OCI-LY7 (cell line): ENCODE measurements at regions not wholly inside any gene's neighbourhood (a gene's known extent, or its start where the extent isn't known, plus 50 kb on each side); places are given as distances from the start of the nearest gene placed in this dataset.

Experiments used
- BruUV-seq: library from RNA; stranded (reverse); fragments of 400-500 nt; replicated peaks from 2 replicates; lab custom pipeline; 2021; lab: Mats Ljungman, UMichigan
- CTCF ChIA-PET: fragments of 300-600 bp; sonication (Branson Sonifier 250); formaldehyde crosslinking; loops from one replicate; lab custom pipeline; 2022; ENCODE audit warnings: antibody characterized with exemption; ENCODE audit not compliant: unreplicated experiment; lab: Charles Lee
- POLR2A ChIA-PET: fragments of 300-600 bp; sonication (Branson Sonifier 250); formaldehyde crosslinking; loops from one replicate; lab custom pipeline; 2022; ENCODE audit warnings: antibody characterized with exemption; lab: Charles Lee
- DNase-seq: peaks from one replicate; pipeline ENCODE4 v3.0.0-alpha.2; 2015; ENCODE audit warnings: low spot score
- H2AFZ ChIP-seq: fragments of 200-600 bp; sonication (generic), shearing (Covaris generic); 2 replicates; pipeline ENCODE4 v1.6.1; 2014; ENCODE audit warnings: mild to moderate bottlenecking, antibody characterized with exemption, low read length, moderate library complexity
- H3K27ac ChIP-seq: fragments of 200-600 bp; sonication (generic); 2 replicates; pipeline ENCODE4 v1.5.1; 2014; ENCODE audit warnings: mixed run types, low read depth, mild to moderate bottlenecking, moderate library complexity, low read length, inconsistent platforms; ENCODE audit not compliant: poor library complexity, severe bottlenecking
- H3K36me3 ChIP-seq: fragments of 200-600 bp; sonication (generic); 2 replicates; pipeline ENCODE4 v1.6.1; 2014; ENCODE audit warnings: mild to moderate bottlenecking, antibody characterized with exemption, low read length, moderate library complexity, mixed read lengths; ENCODE audit not compliant: insufficient read depth
- H3K4me1 ChIP-seq: fragments of 200-600 bp; sonication (generic); 2 replicates; pipeline ENCODE4 v1.5.1; 2014; ENCODE audit warnings: mild to moderate bottlenecking, low read length; ENCODE audit not compliant: insufficient read depth, poor library complexity, severe bottlenecking
- H3K4me2 ChIP-seq: fragments of 200-600 bp; sonication (generic); 2 replicates; pipeline ENCODE4 v1.6.1; 2014; ENCODE audit warnings: mild to moderate bottlenecking, low read length
- H3K4me3 ChIP-seq: fragments of 200-600 bp; sonication (generic); 2 replicates; pipeline ENCODE4 v1.5.1; 2014; ENCODE audit warnings: mild to moderate bottlenecking, low read depth, low read length; ENCODE audit not compliant: poor library complexity, severe bottlenecking
- H3K79me2 ChIP-seq: fragments of 200-600 bp; sonication (generic); 2 replicates; pipeline ENCODE4 v1.6.1; 2016; ENCODE audit warnings: low read depth, mild to moderate bottlenecking, low read length, moderate library complexity, mixed read lengths; ENCODE audit not compliant: insufficient read depth
- H3K9me2 ChIP-seq: fragments of 200-600 bp; sonication (generic); 2 replicates; pipeline ENCODE4 v1.6.1; 2016; ENCODE audit warnings: mild to moderate bottlenecking, low read length, mixed read lengths; ENCODE audit not compliant: insufficient read depth
- H3K9me3 ChIP-seq: fragments of 200-600 bp; sonication (generic); 2 replicates; pipeline ENCODE4 v1.6.1; 2014; ENCODE audit warnings: mild to moderate bottlenecking, mixed run types, low read length, mixed read lengths
- H4K20me1 ChIP-seq: fragments of 200-600 bp; sonication (generic); 2 replicates; pipeline ENCODE4 v1.6.1; 2014; ENCODE audit warnings: mild to moderate bottlenecking, antibody characterized with exemption, low read length, moderate library complexity, mixed read lengths; ENCODE audit not compliant: insufficient read depth
- EZH2phosphoT487 ChIP-seq: fragments of 200-600 bp; sonication (generic); IDR thresholded peaks from 2 replicates; pipeline ENCODE4 v1.6.1; 2018; ENCODE audit warnings: low read depth, borderline replicate concordance, mild to moderate bottlenecking, mixed run types, antibody characterized with exemption, low read length, moderate library complexity, mixed read lengths
- intact Hi-C: fragments of 100-400 bp; cut with micrococcal nuclease; formaldehyde crosslinking; loops from one replicate; pipeline ENCODE4 v1.10.0; 2022; ENCODE audit not compliant: unreplicated experiment
- TF ChIP-seq, protein P1 (sequence below): fragments of 200-600 bp; sonication (generic); conservative IDR thresholded peaks from 2 replicates; pipeline ENCODE4 v1.5.1; 2014; ENCODE audit warnings: mild to moderate bottlenecking, antibody characterized with exemption, low read length, moderate library complexity, mixed read lengths

DNA sequence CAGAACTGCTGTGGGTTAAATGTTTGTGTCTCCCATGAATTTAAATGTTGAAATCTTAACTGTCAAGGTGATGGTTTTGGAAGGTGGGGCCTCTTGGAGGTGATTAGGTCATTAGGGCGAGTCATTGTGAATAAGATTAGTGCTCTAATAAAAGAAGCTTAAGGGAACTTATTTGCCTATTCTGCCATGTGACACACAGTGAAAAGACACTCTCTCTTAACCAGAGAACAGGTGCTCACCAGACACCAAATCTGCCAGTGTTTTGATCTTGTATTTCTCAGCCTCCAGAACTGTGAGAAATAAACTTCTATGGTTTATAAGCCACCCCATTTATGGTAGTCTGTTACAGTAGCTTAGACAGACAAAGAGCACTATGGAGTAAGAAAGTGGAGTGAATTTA, 117.9 kb upstream of the SV2C start:
- no peak overlapping the region for H2AFZ ChIP-seq
- POLR2A ChIA-PET = no interaction called here
- H3K4me1 ChIP-seq = no peaks in the 10 kb centered on the region
- TF ChIP-seq, protein P1, sequence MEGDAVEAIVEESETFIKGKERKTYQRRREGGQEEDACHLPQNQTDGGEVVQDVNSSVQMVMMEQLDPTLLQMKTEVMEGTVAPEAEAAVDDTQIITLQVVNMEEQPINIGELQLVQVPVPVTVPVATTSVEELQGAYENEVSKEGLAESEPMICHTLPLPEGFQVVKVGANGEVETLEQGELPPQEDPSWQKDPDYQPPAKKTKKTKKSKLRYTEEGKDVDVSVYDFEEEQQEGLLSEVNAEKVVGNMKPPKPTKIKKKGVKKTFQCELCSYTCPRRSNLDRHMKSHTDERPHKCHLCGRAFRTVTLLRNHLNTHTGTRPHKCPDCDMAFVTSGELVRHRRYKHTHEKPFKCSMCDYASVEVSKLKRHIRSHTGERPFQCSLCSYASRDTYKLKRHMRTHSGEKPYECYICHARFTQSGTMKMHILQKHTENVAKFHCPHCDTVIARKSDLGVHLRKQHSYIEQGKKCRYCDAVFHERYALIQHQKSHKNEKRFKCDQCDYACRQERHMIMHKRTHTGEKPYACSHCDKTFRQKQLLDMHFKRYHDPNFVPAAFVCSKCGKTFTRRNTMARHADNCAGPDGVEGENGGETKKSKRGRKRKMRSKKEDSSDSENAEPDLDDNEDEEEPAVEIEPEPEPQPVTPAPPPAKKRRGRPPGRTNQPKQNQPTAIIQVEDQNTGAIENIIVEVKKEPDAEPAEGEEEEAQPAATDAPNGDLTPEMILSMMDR = no peak
- TF ChIP-seq EZH2phosphoT487 = no peak
- H3K27ac ChIP-seq = no peak overlapping the region
- H3K9me3 ChIP-seq = no peaks in the 10 kb centered on the region
- no peak for DNase-seq
- no peaks in the 10 kb centered on the region for H4K20me1 ChIP-seq
- H3K4me2 ChIP-seq = no peak overlapping the region
- no peaks in the 10 kb centered on the region for H3K9me2 ChIP-seq
- H3K4me3 ChIP-seq = no peak overlapping the region
- no TSS peak for BruUV-seq
- no peaks in the 10 kb centered on the region for H3K79me2 ChIP-seq
- CTCF ChIA-PET = no interaction called here
- intact Hi-C loops = no loop called here
- H3K36me3 ChIP-seq = no peaks in the 10 kb centered on the region

DNA sequence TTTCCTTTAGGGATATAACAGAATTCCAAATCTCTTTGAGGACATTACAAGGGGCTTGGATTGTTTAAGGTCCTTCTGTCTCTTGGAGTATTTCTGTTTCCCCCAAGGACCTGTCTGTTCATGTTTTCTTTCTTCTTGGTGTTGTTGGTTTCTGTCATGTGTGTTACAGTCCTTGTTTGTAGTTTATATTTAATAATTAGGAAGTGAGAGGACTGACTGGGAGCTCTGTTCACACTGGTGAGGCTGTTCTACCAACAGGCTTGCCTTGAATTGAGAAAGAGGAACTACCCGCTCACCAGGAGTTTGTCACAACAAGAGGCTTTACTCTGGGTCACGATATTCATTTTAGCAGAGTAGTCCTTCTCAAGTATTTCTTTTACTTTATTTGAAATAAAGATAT, 119.2 kb upstream of the SV2C start:
- intact Hi-C loops = no loop called here
- Histone ChIP-seq H3K27ac (no peak overlapping the region), H2AFZ (no peak overlapping the region), H3K79me2 (no peaks in the 10 kb centered on the region), H3K4me1 (no peaks in the 10 kb centered on the region), H4K20me1 (no peaks in the 10 kb centered on the region), H3K9me3 (no peaks in the 10 kb centered on the region), H3K4me2 (no peak overlapping the region), H3K36me3 (no peaks in the 10 kb centered on the region), H3K9me2 (no peaks in the 10 kb centered on the region), H3K4me3 (no peak overlapping the region)
- POLR2A ChIA-PET = no interaction called here
- TF ChIP-seq, protein P1 = no peak
- TF ChIP-seq EZH2phosphoT487 = no peak
- no TSS peak for BruUV-seq
- CTCF ChIA-PET = no interaction called here
- DNase-seq = no peak

- DNase-seq = no peak
- no TSS peak for BruUV-seq
- Histone ChIP-seq H3K4me3 (no peak overlapping the region), H3K4me2 (no peak overlapping the region), H2AFZ (no peak overlapping the region), H3K9me2 (no peaks in the 10 kb centered on the region), H3K79me2 (no peaks in the 10 kb centered on the region), H3K9me3 (no peaks in the 10 kb centered on the region), H3K27ac (no peak overlapping the region), H4K20me1 (no peaks in the 10 kb centered on the region), H3K4me1 (no peaks in the 10 kb centered on the region), H3K36me3 (no peaks in the 10 kb centered on the region)
- no peak for TF ChIP-seq EZH2phosphoT487
- TF ChIP-seq, protein P1 = no peak
- CTCF ChIA-PET = no interaction called here
- intact Hi-C loops = no loop called here
- POLR2A ChIA-PET = no interaction called here
Observed at GRCh38 chr5:75963554-75963953, 119.6 kb upstream of the SV2C start.
